ENCODE measurements at regions not wholly inside any gene's neighbourhood (a gene's known extent, or its start where the extent isn't known, plus 50 kb on each side); places are given as distances from the start of the nearest gene placed in this dataset.

DNA sequence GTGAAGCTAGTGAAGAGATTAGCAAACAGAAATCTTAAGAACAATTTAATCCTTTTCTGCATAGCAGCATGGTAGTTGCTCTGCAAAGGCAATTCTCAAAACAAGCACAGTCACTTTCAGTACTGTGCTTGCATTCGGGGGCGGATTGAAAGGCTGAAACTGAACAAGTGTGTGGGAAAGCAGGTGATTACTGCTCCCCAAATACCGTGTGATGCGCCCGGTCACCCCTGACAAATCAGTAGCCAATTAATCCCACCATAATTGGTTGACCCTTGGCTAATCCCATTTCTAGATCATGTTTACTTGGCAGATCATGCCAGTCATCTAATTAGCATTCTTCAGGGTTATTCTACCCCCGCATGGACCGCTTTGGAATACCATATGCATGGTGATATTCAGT is 76.5 kb upstream of the ADRB1 start:
- no peak for TF ChIP-seq GABPA (IDR thresholded peaks at IDR 0.05 in 1 of 2, conservative IDR thresholded peaks at IDR 0.05 in 1 of 2)
- TF ChIP-seq, protein P1, sequence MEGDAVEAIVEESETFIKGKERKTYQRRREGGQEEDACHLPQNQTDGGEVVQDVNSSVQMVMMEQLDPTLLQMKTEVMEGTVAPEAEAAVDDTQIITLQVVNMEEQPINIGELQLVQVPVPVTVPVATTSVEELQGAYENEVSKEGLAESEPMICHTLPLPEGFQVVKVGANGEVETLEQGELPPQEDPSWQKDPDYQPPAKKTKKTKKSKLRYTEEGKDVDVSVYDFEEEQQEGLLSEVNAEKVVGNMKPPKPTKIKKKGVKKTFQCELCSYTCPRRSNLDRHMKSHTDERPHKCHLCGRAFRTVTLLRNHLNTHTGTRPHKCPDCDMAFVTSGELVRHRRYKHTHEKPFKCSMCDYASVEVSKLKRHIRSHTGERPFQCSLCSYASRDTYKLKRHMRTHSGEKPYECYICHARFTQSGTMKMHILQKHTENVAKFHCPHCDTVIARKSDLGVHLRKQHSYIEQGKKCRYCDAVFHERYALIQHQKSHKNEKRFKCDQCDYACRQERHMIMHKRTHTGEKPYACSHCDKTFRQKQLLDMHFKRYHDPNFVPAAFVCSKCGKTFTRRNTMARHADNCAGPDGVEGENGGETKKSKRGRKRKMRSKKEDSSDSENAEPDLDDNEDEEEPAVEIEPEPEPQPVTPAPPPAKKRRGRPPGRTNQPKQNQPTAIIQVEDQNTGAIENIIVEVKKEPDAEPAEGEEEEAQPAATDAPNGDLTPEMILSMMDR (IDR thresholded peaks at IDR 0.05; ENCODE audit: low read depth, low read length, missing input control) = no peak
- TF ChIP-seq ZBTB33 (IDR thresholded peaks at IDR 0.05) = no peak
- TF ChIP-seq YY1 (IDR thresholded peaks at IDR 0.05) = no peak
- TF ChIP-seq RAD21 (IDR thresholded peaks at IDR 0.05) = no peak
- no peak for TF ChIP-seq SP1 (IDR thresholded peaks at IDR 0.05)
- TF ChIP-seq REST (IDR thresholded peaks at IDR 0.05) = no peak
- TF ChIP-seq, protein P2, sequence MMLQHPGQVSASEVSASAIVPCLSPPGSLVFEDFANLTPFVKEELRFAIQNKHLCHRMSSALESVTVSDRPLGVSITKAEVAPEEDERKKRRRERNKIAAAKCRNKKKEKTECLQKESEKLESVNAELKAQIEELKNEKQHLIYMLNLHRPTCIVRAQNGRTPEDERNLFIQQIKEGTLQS (IDR thresholded peaks at IDR 0.05) = no peak

Data from liver (tissue), 3 donors.